ENCODE measurements at regions not wholly inside any gene's neighbourhood (a gene's known extent, or its start where the extent isn't known, plus 50 kb on each side); places are given as distances from the start of the nearest gene placed in this dataset.

- no peaks in the 10 kb centered on the region for H3K36me3 ChIP-seq (replicated peaks in 1 of 2; ENCODE audit: control extremely low read depth in 1 of 2, control insufficient read depth in 1 of 2, extremely low read depth in 1 of 2, insufficient read depth in 2 of 2, low read length in 1 of 2)
- intact Hi-C loops (cut with micrococcal nuclease), result no loop called here
- H2AFZ ChIP-seq (ENCODE audit: insufficient read depth, low read depth, low read length, poor library complexity, severe bottlenecking), result no peak overlapping the region
- no peaks in the 10 kb centered on the region for H3K27me3 ChIP-seq (replicated peaks in 1 of 4; ENCODE audit: control extremely low read depth in 1 of 4, control insufficient read depth in 3 of 4, insufficient read depth in 4 of 4, low read length in 3 of 4)
- H4K20me1 ChIP-seq (ENCODE audit: control insufficient read depth, insufficient read depth, low read length, poor library complexity, severe bottlenecking), result no peaks in the 10 kb centered on the region
- no peaks in the 10 kb centered on the region for H3K4me1 ChIP-seq (ENCODE audit: control insufficient read depth in 2 of 2, insufficient read depth in 2 of 2, low read length in 2 of 2)
- no peak overlapping the region for H3K4me3 Mint-ChIP-seq
- H3K4me3 ChIP-seq (ENCODE audit: control extremely low read depth in 1 of 5, extremely low read depth in 1 of 5, insufficient read depth in 1 of 5, low read depth in 2 of 5, low read length in 4 of 5), result no peak overlapping the region
- H3K9ac ChIP-seq (ENCODE audit: low read length), result no peak overlapping the region
- no peaks in the 10 kb centered on the region for H3K4me1 Mint-ChIP-seq
- ChIA-PET POLR2A (no interaction called here), CTCF (no interaction called here)
- H3K9me3 Mint-ChIP-seq (ENCODE audit: insufficient read depth), result no peaks in the 10 kb centered on the region
- peaks cover 0 to 6% (median 0%) of the 10 kb centered on the region in 3 donors for H3K9me3 ChIP-seq (ENCODE audit: control extremely low read depth in 1 of 3, control insufficient read depth in 2 of 3, insufficient read depth in 1 of 3, low read length in 2 of 3)
- H3K27me3 Mint-ChIP-seq, result no peaks in the 10 kb centered on the region
- no peak for TF ChIP-seq EZH2 (IDR thresholded peaks at IDR 0.05; ENCODE audit: borderline replicate concordance, insufficient read depth, low read depth, low read length, poor library complexity, severe bottlenecking)
- TF ChIP-seq CTCF (IDR thresholded peaks at IDR 0.05), result no peak
- no CpG with 5 or more reads among the region's 8 CpGs for WGBS (ENCODE audit: insufficient coverage)
- H3K27ac Mint-ChIP-seq, result no peak overlapping the region
- ATAC-seq (ENCODE audit: low read depth) (no peak), DNase-seq (no peak)
- no peak overlapping the region for H3K4me2 ChIP-seq (replicated peaks; ENCODE audit: low read depth, low read length, poor library complexity, severe bottlenecking)
- no peak overlapping the region for H3K27ac ChIP-seq (ENCODE audit: low read length in 2 of 2)
- H3K79me2 ChIP-seq (ENCODE audit: control insufficient read depth, insufficient read depth, low read length), result no peaks in the 10 kb centered on the region
Measured at GRCh38 chr10:33917069-33917780, 582.8 kb upstream of the NRP1 start.

- no peak overlapping the region for H3K27ac ChIP-seq (ENCODE audit: low read length in 2 of 2)
- H3K9me3 ChIP-seq (ENCODE audit: control extremely low read depth in 1 of 3, control insufficient read depth in 2 of 3, insufficient read depth in 1 of 3, low read length in 2 of 3), result peaks cover 0 to 6% (median 0%) of the 10 kb centered on the region in 3 donors
- ChIA-PET CTCF (no interaction called here), POLR2A (no interaction called here)
- H4K20me1 ChIP-seq (ENCODE audit: control insufficient read depth, insufficient read depth, low read length, poor library complexity, severe bottlenecking), result no peaks in the 10 kb centered on the region
- H2AFZ ChIP-seq (ENCODE audit: insufficient read depth, low read depth, low read length, poor library complexity, severe bottlenecking), result no peak overlapping the region
- DNase-seq (no peak), ATAC-seq (ENCODE audit: low read depth) (no peak)
- WGBS (ENCODE audit: insufficient coverage), result no CpG with 5 or more reads among the region's 2 CpGs
- no peaks in the 10 kb centered on the region for H3K27me3 ChIP-seq (replicated peaks in 1 of 4; ENCODE audit: control extremely low read depth in 1 of 4, control insufficient read depth in 3 of 4, insufficient read depth in 4 of 4, low read length in 3 of 4)
- H3K9me3 Mint-ChIP-seq (ENCODE audit: insufficient read depth), result no peaks in the 10 kb centered on the region
- no peak overlapping the region for H3K27ac Mint-ChIP-seq
- no peaks in the 10 kb centered on the region for H3K79me2 ChIP-seq (ENCODE audit: control insufficient read depth, insufficient read depth, low read length)
- H3K4me3 Mint-ChIP-seq, result no peak overlapping the region
- no peaks in the 10 kb centered on the region for H3K4me1 Mint-ChIP-seq
- no peak overlapping the region for H3K4me2 ChIP-seq (replicated peaks; ENCODE audit: low read depth, low read length, poor library complexity, severe bottlenecking)
- no peaks in the 10 kb centered on the region for H3K36me3 ChIP-seq (replicated peaks in 1 of 2; ENCODE audit: control extremely low read depth in 1 of 2, control insufficient read depth in 1 of 2, extremely low read depth in 1 of 2, insufficient read depth in 2 of 2, low read length in 1 of 2)
- H3K4me1 ChIP-seq (ENCODE audit: control insufficient read depth in 2 of 2, insufficient read depth in 2 of 2, low read length in 2 of 2), result no peaks in the 10 kb centered on the region
- H3K9ac ChIP-seq (ENCODE audit: low read length), result no peak overlapping the region
- no peak overlapping the region for H3K4me3 ChIP-seq (ENCODE audit: control extremely low read depth in 1 of 5, extremely low read depth in 1 of 5, insufficient read depth in 1 of 5, low read depth in 2 of 5, low read length in 4 of 5)
- no peaks in the 10 kb centered on the region for H3K27me3 Mint-ChIP-seq
- intact Hi-C loops (cut with micrococcal nuclease), result no loop called here
- TF ChIP-seq EZH2 (IDR thresholded peaks at IDR 0.05; ENCODE audit: borderline replicate concordance, insufficient read depth, low read depth, low read length, poor library complexity, severe bottlenecking) (no peak), CTCF (IDR thresholded peaks at IDR 0.05) (no peak)
Measured at GRCh38 chr10:33914746-33915145, 580.3 kb upstream of the NRP1 start.

All from B cell (primary cell).